Breast epithelium (tissue), 4 donors: ENCODE measurements at regions not wholly inside any gene's neighbourhood (a gene's known extent, or its start where the extent isn't known, plus 50 kb on each side); places are given as distances from the start of the nearest gene placed in this dataset.

ENCODE experiments used
- DNase-seq, 2 donors: peaks; one replicate each; pipeline ENCODE4 v3.0.0-alpha.2; 2019; ENCODE audit warnings: low spot score in 2 of 2
- H3K27ac ChIP-seq, 2 donors: fragments of 200-600 bp; sonication (generic) in 1 of 2; one replicate each; pipeline ENCODE4 v1.5.1; 2016 to 2019; ENCODE audit warnings: mild to moderate bottlenecking in 1 of 2
- H3K27me3 ChIP-seq, 2 donors: fragments of 200-600 bp; sonication (generic) in 1 of 2; one replicate each; pipeline versions ENCODE4 v1.5.1 to v1.6.0; 2017 to 2019; ENCODE audit warnings: control low read depth in 1 of 2, mild to moderate bottlenecking in 1 of 2
- H3K36me3 ChIP-seq: fragments of 200-600 bp; one replicate; pipeline ENCODE4 v1.5.1; 2019
- H3K4me1 ChIP-seq, 2 donors: fragments of 200-600 bp; sonication (generic); one replicate each; pipeline ENCODE4 v1.5.1; 2016 to 2019; ENCODE audit warnings: control low read depth in 1 of 2
- H3K4me3 ChIP-seq, 3 donors: fragments of 200-600 bp; sonication (generic); 1 replicate in 2 of 3; 2 replicates in 1 of 3; pipeline ENCODE4 v1.5.1; 2016 to 2019; ENCODE audit warnings: mild to moderate bottlenecking in 3 of 3, moderate library complexity in 2 of 3
- H3K9me3 ChIP-seq, 2 donors: fragments of 200-600 bp; sonication (generic) in 1 of 2; one replicate each; pipeline ENCODE4 v1.5.1; 2016 to 2019; ENCODE audit warnings: control low read depth in 1 of 2
- CTCF ChIP-seq, 3 donors: fragments of 450-650 bp; IDR thresholded peaks; one replicate each; pipeline ENCODE4 v1.5.1; 2016 to 2017; ENCODE audit warnings: antibody characterized with exemption in 3 of 3, mild to moderate bottlenecking in 3 of 3, moderate library complexity in 3 of 3
- POLR2A ChIP-seq: fragments of 450-650 bp; IDR thresholded peaks from one replicate; pipeline ENCODE4 v1.6.1; 2016; ENCODE audit warnings: antibody characterized with exemption, mild to moderate bottlenecking, moderate library complexity
- POLR2AphosphoS5 ChIP-seq, 3 donors: sonication (generic); formaldehyde crosslinking; IDR thresholded peaks; one replicate each; pipeline ENCODE4 v1.6.1; 2017; ENCODE audit warnings: antibody characterized with exemption in 3 of 3
- intact Hi-C: fragments of 100-400 bp; cut with DNase I; formaldehyde crosslinking; loops from one replicate; pipeline ENCODE4 v1.15.1; 2023; ENCODE audit warnings: low total_unique reads

GRCh38 chr1:232876506-232877364 is 71.5 kb downstream of the MAP10 start:
- Histone ChIP-seq H3K4me3 (no peak overlapping the region), H3K36me3 (no peaks in the 10 kb centered on the region), H3K4me1 (no peaks in the 10 kb centered on the region), H3K27ac (no peak overlapping the region), H3K27me3 (no peaks in the 10 kb centered on the region), H3K9me3 (no peaks in the 10 kb centered on the region)
- intact Hi-C loops = no loop called here
- no peak for DNase-seq
- TF ChIP-seq POLR2A (no peak), POLR2AphosphoS5 (IDR thresholded peaks at IDR 0.05) (no peak), CTCF (IDR thresholded peaks at IDR 0.05) (no peak)

- no peak for TF ChIP-seq POLR2AphosphoS5 (IDR thresholded peaks at IDR 0.05)
- TF ChIP-seq CTCF (IDR thresholded peaks at IDR 0.05) = no peak
- TF ChIP-seq POLR2A = no peak
- no peaks in the 10 kb centered on the region for H3K9me3 ChIP-seq
- intact Hi-C loops = no loop called here
- H3K36me3 ChIP-seq = no peaks in the 10 kb centered on the region
- H3K4me1 ChIP-seq = no peaks in the 10 kb centered on the region
- no peaks in the 10 kb centered on the region for H3K27me3 ChIP-seq
- no peak for DNase-seq
- no peak overlapping the region for H3K27ac ChIP-seq
- H3K4me3 ChIP-seq = no peak overlapping the region
Measured at GRCh38 chr1:232877365-232878028, 72.3 kb downstream of the MAP10 start.

GRCh38 chr1:232878086-232878485 is 72.3 kb upstream of the NTPCR start:
- intact Hi-C loops = no loop called here

GRCh38 chr1:232880354-232880753 is 70.1 kb upstream of the NTPCR start:
- H3K27me3 ChIP-seq = no peaks in the 10 kb centered on the region
- intact Hi-C loops = no loop called here
- no peak for DNase-seq
- no peak overlapping the region for H3K4me3 ChIP-seq
- H3K9me3 ChIP-seq = no peaks in the 10 kb centered on the region
- no peak overlapping the region for H3K27ac ChIP-seq
- no peaks in the 10 kb centered on the region for H3K4me1 ChIP-seq
- no peak for TF ChIP-seq POLR2A
- TF ChIP-seq CTCF (IDR thresholded peaks at IDR 0.05) = peak in 1 of 3 donors; percentile 17
- H3K36me3 ChIP-seq = no peaks in the 10 kb centered on the region

More at GRCh38 chr1:232878086-232878485, 72.3 kb upstream of the NTPCR start:
- Histone ChIP-seq H3K27ac (no peak overlapping the region), H3K4me1 (no peaks in the 10 kb centered on the region), H3K27me3 (no peaks in the 10 kb centered on the region), H3K36me3 (no peaks in the 10 kb centered on the region), H3K9me3 (no peaks in the 10 kb centered on the region), H3K4me3 (no peak overlapping the region)
- no peak for TF ChIP-seq POLR2A
- TF ChIP-seq POLR2AphosphoS5 (IDR thresholded peaks at IDR 0.05) = no peak
- TF ChIP-seq CTCF (IDR thresholded peaks at IDR 0.05) = no peak
- DNase-seq = no peak

GRCh38 chr1:232883992-232884661 is 66.3 kb upstream of the NTPCR start:
- no peak for DNase-seq
- H3K27ac ChIP-seq = no peak overlapping the region
- no peaks in the 10 kb centered on the region for H3K9me3 ChIP-seq
- TF ChIP-seq POLR2A (no peak), POLR2AphosphoS5 (IDR thresholded peaks at IDR 0.05) (no peak), CTCF (IDR thresholded peaks at IDR 0.05) (no peak)
- H3K36me3 ChIP-seq = no peaks in the 10 kb centered on the region
- H3K4me3 ChIP-seq = no peak overlapping the region
- H3K4me1 ChIP-seq = no peaks in the 10 kb centered on the region
- intact Hi-C loops = no loop called here
- H3K27me3 ChIP-seq = no peaks in the 10 kb centered on the region
